ENCODE measurements at regions not wholly inside any gene's neighbourhood (a gene's known extent, or its start where the extent isn't known, plus 50 kb on each side); places are given as distances from the start of the nearest gene placed in this dataset.

DNA sequence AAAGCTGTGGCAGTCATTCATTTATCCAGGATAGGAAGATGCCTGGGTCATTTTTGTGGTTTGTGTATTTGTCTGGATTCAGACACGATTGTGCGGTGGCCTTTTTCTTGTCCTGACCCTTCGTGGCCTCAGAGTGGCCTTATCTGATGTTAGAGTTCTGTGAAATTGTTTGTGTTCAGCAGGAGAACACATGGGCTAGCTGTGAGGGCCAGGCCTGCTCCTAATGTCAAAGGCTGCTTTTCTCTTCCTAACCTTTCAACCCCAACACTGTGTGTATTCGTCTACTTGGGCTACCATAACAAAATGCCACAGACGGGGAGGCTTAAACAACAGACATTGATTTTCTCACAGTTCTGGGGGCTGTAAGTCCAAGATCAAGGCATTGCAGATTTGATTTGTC, 321.8 kb downstream of the CD83 start:
- no peak for TF ChIP-seq SUZ12 (IDR thresholded peaks at IDR 0.05; ENCODE audit: low read depth, low read length)
- TF ChIP-seq, protein P1, sequence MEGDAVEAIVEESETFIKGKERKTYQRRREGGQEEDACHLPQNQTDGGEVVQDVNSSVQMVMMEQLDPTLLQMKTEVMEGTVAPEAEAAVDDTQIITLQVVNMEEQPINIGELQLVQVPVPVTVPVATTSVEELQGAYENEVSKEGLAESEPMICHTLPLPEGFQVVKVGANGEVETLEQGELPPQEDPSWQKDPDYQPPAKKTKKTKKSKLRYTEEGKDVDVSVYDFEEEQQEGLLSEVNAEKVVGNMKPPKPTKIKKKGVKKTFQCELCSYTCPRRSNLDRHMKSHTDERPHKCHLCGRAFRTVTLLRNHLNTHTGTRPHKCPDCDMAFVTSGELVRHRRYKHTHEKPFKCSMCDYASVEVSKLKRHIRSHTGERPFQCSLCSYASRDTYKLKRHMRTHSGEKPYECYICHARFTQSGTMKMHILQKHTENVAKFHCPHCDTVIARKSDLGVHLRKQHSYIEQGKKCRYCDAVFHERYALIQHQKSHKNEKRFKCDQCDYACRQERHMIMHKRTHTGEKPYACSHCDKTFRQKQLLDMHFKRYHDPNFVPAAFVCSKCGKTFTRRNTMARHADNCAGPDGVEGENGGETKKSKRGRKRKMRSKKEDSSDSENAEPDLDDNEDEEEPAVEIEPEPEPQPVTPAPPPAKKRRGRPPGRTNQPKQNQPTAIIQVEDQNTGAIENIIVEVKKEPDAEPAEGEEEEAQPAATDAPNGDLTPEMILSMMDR (CRISPR knock-in tag; IDR thresholded peaks at IDR 0.05), result no peak
- TF ChIP-seq KAT8 (CRISPR knock-in tag; IDR thresholded peaks at IDR 0.05), result no peak
- no peak for TF ChIP-seq CBX5 (CRISPR knock-in tag; IDR thresholded peaks at IDR 0.05; ENCODE audit: borderline replicate concordance)
- no peak for TF ChIP-seq EZH2 (conservative IDR thresholded peaks at IDR 0.05; ENCODE audit: low read depth, low read length)
- TF ChIP-seq SRSF9 (IDR thresholded peaks at IDR 0.05; ENCODE audit: borderline replicate concordance, insufficient read depth, low read depth, low read length, poor library complexity, severe bottlenecking), result no peak

Data from HepG2 (cell line).